Transverse colon (tissue), 3 donors: ENCODE measurements at regions not wholly inside any gene's neighbourhood (a gene's known extent, or its start where the extent isn't known, plus 50 kb on each side); places are given as distances from the start of the nearest gene placed in this dataset.

ENCODE experiments used
- POLR2A ChIP-seq: fragments of 450-650 bp; IDR thresholded peaks from one replicate; pipeline ENCODE4 v1.6.1; 2016; ENCODE audit warnings: antibody characterized with exemption, mild to moderate bottlenecking, moderate library complexity
- TF ChIP-seq, protein P1 (sequence below), 5 experiments: fragments of 200-600 bp in 3 of 5; fragments of 450-650 bp in 2 of 5; sonication (generic) in 3 of 5; IDR thresholded peaks; 1 replicate in 2 of 5; 2 replicates in 3 of 5; pipeline ENCODE4 v1.5.1; 2016 to 2017; ENCODE audit warnings: antibody characterized with exemption in 5 of 5, inconsistent platforms in 3 of 5, mild to moderate bottlenecking in 2 of 5, moderate library complexity in 1 of 5

DNA sequence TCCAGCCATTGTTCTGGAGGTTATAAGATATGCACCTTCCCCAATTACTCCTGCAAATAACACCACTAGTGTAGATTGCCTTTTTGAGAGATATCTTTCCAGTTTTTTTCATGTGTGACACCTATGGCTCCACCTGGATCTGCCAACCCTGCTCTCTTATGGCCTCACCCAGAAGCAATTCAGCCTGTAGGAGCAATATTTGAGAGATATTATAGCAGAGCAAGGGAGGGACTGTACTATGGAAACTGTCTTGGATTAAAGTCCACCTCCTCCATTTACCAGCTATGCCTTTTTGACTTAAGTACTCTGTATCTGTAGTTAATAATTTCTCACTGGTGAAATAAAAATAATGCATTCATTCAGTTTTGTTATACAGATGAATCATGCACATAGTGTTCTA, 803.5 kb downstream of the NLGN4X start:
- TF ChIP-seq, protein P1, sequence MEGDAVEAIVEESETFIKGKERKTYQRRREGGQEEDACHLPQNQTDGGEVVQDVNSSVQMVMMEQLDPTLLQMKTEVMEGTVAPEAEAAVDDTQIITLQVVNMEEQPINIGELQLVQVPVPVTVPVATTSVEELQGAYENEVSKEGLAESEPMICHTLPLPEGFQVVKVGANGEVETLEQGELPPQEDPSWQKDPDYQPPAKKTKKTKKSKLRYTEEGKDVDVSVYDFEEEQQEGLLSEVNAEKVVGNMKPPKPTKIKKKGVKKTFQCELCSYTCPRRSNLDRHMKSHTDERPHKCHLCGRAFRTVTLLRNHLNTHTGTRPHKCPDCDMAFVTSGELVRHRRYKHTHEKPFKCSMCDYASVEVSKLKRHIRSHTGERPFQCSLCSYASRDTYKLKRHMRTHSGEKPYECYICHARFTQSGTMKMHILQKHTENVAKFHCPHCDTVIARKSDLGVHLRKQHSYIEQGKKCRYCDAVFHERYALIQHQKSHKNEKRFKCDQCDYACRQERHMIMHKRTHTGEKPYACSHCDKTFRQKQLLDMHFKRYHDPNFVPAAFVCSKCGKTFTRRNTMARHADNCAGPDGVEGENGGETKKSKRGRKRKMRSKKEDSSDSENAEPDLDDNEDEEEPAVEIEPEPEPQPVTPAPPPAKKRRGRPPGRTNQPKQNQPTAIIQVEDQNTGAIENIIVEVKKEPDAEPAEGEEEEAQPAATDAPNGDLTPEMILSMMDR (IDR thresholded peaks at IDR 0.05) = no peak
- TF ChIP-seq POLR2A = no peak
